Activated T-helper 17 cell treated with anti-CD3 and anti-CD28 coated beads, Interleukin-2, amount 50 U/mL, for 72 hours (primary cell): ENCODE measurements at regions not wholly inside any gene's neighbourhood (a gene's known extent, or its start where the extent isn't known, plus 50 kb on each side); places are given as distances from the start of the nearest gene placed in this dataset.

ENCODE experiments used
- ATAC-seq: fragments of 150-1000 bp; cut with Tn5 transposase; replicated peaks from 2 replicates; pipeline ENCODE4 v1.10.0; 2021; ENCODE audit warnings: mild to moderate bottlenecking, moderate library complexity
- H3K27ac Mint-ChIP-seq: one replicate; pipeline ENCODE4 v1.8.0; 2022; ENCODE audit warnings: mixed read lengths
- H3K27me3 Mint-ChIP-seq: one replicate; pipeline ENCODE4 v1.8.0; 2022; ENCODE audit warnings: mixed read lengths
- H3K36me3 Mint-ChIP-seq: one replicate; pipeline ENCODE4 v1.8.0; 2022; ENCODE audit warnings: low read depth, mild to moderate bottlenecking, mixed read lengths
- H3K4me1 Mint-ChIP-seq: one replicate; pipeline ENCODE4 v1.8.0; 2022; ENCODE audit warnings: mixed read lengths
- H3K4me3 Mint-ChIP-seq: one replicate; pipeline ENCODE4 v1.8.0; 2022; ENCODE audit warnings: mild to moderate bottlenecking, mixed read lengths
- H3K9me3 Mint-ChIP-seq: one replicate; pipeline ENCODE4 v1.8.0; 2022; ENCODE audit warnings: mixed read lengths

GRCh38 chr17:63305857-63306256 lies 140.2 kb downstream of the CYB561 start:
- no peak for ATAC-seq
- H3K27ac Mint-ChIP-seq: no peak overlapping the region
- no peaks in the 10 kb centered on the region for H3K4me1 Mint-ChIP-seq
- H3K27me3 Mint-ChIP-seq: no peaks in the 10 kb centered on the region
- H3K4me3 Mint-ChIP-seq: no peak overlapping the region
- no peaks in the 10 kb centered on the region for H3K36me3 Mint-ChIP-seq
- no peaks in the 10 kb centered on the region for H3K9me3 Mint-ChIP-seq

- Mint-ChIP-seq H3K4me1 (peaks cover 5% of the 10 kb centered on the region), H3K36me3 (no peaks in the 10 kb centered on the region), H3K27me3 (no peaks in the 10 kb centered on the region), H3K9me3 (no peaks in the 10 kb centered on the region), H3K4me3 (no peak overlapping the region), H3K27ac (no peak overlapping the region)
- no peak for ATAC-seq
Measured at GRCh38 chr17:63306855-63307254, 139.3 kb downstream of the CYB561 start.

DNA sequence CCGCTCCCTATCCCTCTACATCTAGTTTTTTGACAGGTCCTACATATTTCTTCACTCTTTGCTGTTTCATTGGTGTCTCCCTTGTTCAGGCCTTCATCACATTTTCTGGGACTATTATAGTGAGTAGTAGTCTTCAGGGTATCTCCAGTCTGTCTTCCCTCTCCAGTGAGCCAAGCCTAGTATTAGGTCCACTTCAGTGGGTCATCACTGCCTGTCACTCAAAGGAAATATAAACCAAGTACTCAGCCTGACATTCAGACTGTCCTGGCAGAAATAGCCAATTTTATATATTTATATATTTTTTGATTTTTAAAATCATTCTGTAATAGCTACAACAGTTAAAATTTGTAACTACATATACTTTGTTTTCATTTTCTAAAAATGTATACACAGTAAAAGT lies 137.8 kb downstream of the CYB561 start:
- no peaks in the 10 kb centered on the region for H3K27me3 Mint-ChIP-seq
- peaks cover 5% of the 10 kb centered on the region for H3K4me1 Mint-ChIP-seq
- no peak for ATAC-seq
- no peak overlapping the region for H3K27ac Mint-ChIP-seq
- H3K4me3 Mint-ChIP-seq: no peak overlapping the region
- H3K9me3 Mint-ChIP-seq: no peaks in the 10 kb centered on the region
- no peaks in the 10 kb centered on the region for H3K36me3 Mint-ChIP-seq

GRCh38 chr17:63309021-63309420 lies 137.1 kb downstream of the CYB561 start:
- Mint-ChIP-seq H3K4me1 (peaks cover 5% of the 10 kb centered on the region), H3K27ac (no peak overlapping the region), H3K4me3 (no peak overlapping the region), H3K9me3 (no peaks in the 10 kb centered on the region), H3K27me3 (no peaks in the 10 kb centered on the region), H3K36me3 (no peaks in the 10 kb centered on the region)
- ATAC-seq: no peak

- Mint-ChIP-seq H3K4me1 (peaks cover 10% of the 10 kb centered on the region), H3K4me3 (no peak overlapping the region), H3K27ac (no peak overlapping the region), H3K36me3 (peaks cover 12% of the 10 kb centered on the region), H3K9me3 (no peaks in the 10 kb centered on the region), H3K27me3 (no peaks in the 10 kb centered on the region)
- peak; percentile 52 for ATAC-seq
Measured at GRCh38 chr17:63311416-63311937, 134.6 kb downstream of the CYB561 start.

- Mint-ChIP-seq H3K27me3 (no peaks in the 10 kb centered on the region), H3K4me1 (peaks cover 10% of the 10 kb centered on the region), H3K36me3 (peaks cover 38% of the 10 kb centered on the region), H3K4me3 (no peak overlapping the region), H3K27ac (no peak overlapping the region), H3K9me3 (no peaks in the 10 kb centered on the region)
- no peak for ATAC-seq
Measured at GRCh38 chr17:63314761-63315160, 131.3 kb downstream of the CYB561 start.

DNA sequence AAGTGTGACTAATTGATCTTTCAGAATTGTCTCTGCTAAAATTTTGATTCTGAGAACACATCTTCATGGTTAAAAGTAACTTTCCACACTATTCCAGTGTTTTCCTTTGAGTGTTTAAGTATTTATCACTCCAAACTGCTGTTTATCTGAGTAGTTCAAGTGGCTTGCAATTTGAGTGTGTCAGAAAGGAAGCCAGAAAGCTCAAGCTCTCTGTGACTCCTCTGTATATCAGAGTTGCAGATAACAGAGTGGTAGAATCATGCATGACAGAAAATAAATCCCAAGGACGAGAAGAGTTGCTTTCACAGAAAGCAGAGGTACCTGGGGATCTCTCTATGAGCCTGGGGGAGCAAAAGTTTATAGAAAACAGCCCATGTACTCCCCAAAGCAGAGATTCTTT lies 130.0 kb downstream of the CYB561 start:
- no peaks in the 10 kb centered on the region for H3K27me3 Mint-ChIP-seq
- H3K4me1 Mint-ChIP-seq: peaks cover 10% of the 10 kb centered on the region

DNA sequence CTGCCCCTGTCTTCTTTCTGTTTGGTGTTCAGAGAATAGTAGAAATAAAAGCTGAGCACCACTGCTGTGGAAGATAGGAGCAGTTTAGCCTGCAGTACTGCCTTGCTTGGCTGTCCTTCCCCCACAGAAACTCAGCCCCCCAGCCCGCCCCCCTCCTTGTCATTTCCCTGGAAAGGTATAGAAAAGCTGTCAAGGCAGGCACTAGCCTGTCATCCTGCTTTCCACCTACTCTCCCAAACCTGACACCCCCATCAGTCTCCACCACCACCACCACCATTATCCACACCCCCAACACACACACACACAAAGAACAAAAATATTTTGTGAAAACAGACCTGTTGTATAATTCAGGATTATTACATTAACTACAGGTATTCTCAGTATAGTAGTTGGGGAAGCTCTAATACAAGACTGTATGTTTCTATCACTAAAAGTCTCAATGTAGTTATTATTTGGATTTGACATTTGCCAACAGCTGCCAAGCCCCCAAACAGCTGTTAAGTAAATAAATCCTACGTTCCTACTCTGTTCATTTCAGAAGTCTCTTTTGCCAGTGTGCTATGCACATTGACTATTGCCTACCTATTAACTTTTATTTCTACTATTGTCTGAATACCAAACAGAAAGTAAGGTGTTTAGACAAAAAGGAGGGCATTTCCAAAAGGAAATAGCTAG lies 128.8 kb downstream of the CYB561 start:
- Mint-ChIP-seq H3K9me3 (no peaks in the 10 kb centered on the region), H3K27me3 (no peaks in the 10 kb centered on the region), H3K4me1 (peaks cover 5% of the 10 kb centered on the region), H3K4me3 (no peak overlapping the region), H3K27ac (no peak overlapping the region), H3K36me3 (peaks cover 63% of the 10 kb centered on the region)
- ATAC-seq: no peak

More for the DNA sequence above, 130.0 kb downstream of the CYB561 start:
- Mint-ChIP-seq H3K9me3 (no peaks in the 10 kb centered on the region), H3K27ac (no peak overlapping the region), H3K36me3 (peaks cover 51% of the 10 kb centered on the region), H3K4me3 (no peak overlapping the region)
- ATAC-seq: no peak

DNA sequence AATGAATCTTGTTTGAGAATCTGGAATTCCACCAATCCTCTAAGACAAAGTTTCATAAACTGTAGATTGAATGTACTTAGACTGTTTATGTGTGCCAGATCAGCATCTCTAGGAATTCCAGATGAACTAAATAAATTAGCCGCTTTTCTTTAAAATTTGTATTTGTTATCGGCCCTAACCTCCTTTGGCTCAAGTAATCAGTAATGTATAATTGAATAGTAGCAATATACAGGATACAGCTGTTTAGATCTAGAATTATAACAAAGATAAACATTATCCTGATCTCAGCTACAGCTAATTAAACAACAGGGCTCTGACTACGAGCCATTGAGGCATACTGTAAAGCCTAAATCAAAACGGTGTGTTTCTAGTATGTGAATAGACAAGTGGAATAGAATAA lies 120.3 kb downstream of the CYB561 start:
- Mint-ChIP-seq H3K27me3 (no peaks in the 10 kb centered on the region), H3K27ac (no peak overlapping the region), H3K4me3 (no peak overlapping the region), H3K4me1 (no peaks in the 10 kb centered on the region), H3K36me3 (peaks cover 38% of the 10 kb centered on the region), H3K9me3 (no peaks in the 10 kb centered on the region)
- ATAC-seq: no peak

- peaks cover 21% of the 10 kb centered on the region for H3K36me3 Mint-ChIP-seq
- no peaks in the 10 kb centered on the region for H3K27me3 Mint-ChIP-seq
- ATAC-seq: no peak
- no peak overlapping the region for H3K4me3 Mint-ChIP-seq
- no peak overlapping the region for H3K27ac Mint-ChIP-seq
- no peaks in the 10 kb centered on the region for H3K9me3 Mint-ChIP-seq
- H3K4me1 Mint-ChIP-seq: no peaks in the 10 kb centered on the region
Measured at GRCh38 chr17:63329876-63330275, 116.2 kb downstream of the CYB561 start.

DNA sequence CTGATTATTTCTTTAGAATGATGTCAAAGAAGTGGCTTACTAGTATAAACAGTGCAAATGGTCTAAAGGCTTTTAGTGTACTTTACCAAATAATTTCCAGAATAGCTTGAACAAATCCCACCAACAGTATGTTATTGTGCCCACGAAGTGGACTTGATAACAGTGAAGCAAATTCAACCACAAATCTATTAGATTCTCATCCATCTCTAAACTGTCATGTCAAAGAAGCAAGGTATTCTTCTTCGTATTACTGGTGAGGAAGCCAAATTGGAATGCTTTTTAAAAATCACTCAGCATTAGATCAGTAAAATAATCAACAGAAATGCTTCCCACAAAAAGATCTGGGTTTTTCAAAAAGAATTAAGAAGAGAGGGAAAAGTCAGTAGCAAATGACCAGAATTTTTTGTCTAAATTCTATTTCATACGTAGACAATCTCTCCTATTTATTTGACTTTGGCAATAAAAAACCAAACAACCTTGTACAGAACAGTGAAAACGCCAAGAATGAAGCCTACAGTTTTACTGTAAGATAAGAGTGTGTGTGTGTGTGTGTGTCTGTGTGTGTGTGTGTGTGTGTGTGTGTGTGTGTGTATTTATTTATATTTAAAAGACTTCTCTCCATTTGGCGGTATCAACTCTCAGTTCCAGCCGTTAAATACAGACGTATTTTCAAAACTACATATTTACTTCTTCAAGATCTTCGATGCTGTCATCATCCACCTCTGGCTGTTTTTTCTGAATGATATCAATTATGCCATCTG lies 114.6 kb downstream of the CYB561 start:
- ATAC-seq: no peak
- Mint-ChIP-seq H3K27ac (no peak overlapping the region), H3K9me3 (no peaks in the 10 kb centered on the region), H3K4me3 (no peak overlapping the region), H3K4me1 (no peaks in the 10 kb centered on the region), H3K36me3 (peaks cover 15% of the 10 kb centered on the region), H3K27me3 (no peaks in the 10 kb centered on the region)

DNA sequence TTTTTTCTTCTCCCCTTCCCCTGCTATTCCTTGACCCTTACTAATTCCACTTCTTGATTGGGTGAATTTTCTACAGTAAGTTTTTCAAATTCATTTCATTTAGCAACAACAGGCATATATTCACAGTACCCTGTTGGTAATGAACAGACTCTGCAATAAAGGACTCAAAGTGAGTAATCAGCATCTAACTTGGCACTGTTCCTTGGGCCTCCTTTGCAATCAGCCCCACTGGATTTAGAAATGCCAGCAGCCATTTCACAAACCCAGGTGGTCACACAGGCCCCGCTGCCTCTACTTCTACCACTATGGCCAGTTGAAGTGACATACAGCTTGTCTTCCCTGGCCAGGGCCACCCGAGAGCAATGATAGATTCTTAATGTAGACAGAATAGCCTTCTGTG lies 113.8 kb downstream of the CYB561 start:
- peaks cover 10% of the 10 kb centered on the region for H3K36me3 Mint-ChIP-seq
- H3K4me3 Mint-ChIP-seq: no peak overlapping the region

DNA sequence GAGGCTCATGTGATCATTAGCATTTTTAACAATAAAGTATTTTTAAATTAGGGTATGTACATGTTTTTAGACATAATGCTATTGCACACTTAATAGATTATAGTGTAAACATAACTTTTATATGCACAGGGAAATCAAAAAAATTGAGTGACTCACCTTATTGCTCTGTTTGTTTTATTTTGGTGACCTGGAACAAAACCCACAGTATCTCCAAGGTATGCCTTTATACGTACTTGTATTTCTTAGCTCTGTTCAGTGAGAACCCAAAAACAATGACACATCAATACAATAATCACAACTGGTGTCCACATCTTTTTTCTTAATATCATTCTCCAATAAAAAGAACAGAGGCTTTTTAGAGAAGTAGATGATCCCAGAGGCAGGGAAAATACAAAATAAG lies 112.2 kb downstream of the CYB561 start:
- no peaks in the 10 kb centered on the region for H3K9me3 Mint-ChIP-seq
- peaks cover 10% of the 10 kb centered on the region for H3K36me3 Mint-ChIP-seq
- no peak overlapping the region for H3K4me3 Mint-ChIP-seq
- H3K27me3 Mint-ChIP-seq: no peaks in the 10 kb centered on the region
- H3K27ac Mint-ChIP-seq: no peak overlapping the region
- ATAC-seq: no peak
- no peaks in the 10 kb centered on the region for H3K4me1 Mint-ChIP-seq

More for the DNA sequence above, 113.8 kb downstream of the CYB561 start:
- Mint-ChIP-seq H3K9me3 (no peaks in the 10 kb centered on the region), H3K27ac (no peak overlapping the region), H3K4me1 (no peaks in the 10 kb centered on the region), H3K27me3 (no peaks in the 10 kb centered on the region)
- no peak for ATAC-seq

GRCh38 chr17:63335831-63336230 lies 110.3 kb downstream of the CYB561 start:
- Mint-ChIP-seq H3K36me3 (peaks cover 10% of the 10 kb centered on the region), H3K9me3 (no peaks in the 10 kb centered on the region), H3K27ac (no peak overlapping the region), H3K4me3 (no peak overlapping the region), H3K27me3 (no peaks in the 10 kb centered on the region), H3K4me1 (no peaks in the 10 kb centered on the region)
- ATAC-seq: no peak

GRCh38 chr17:63337579-63337978 lies 108.5 kb downstream of the CYB561 start:
- peaks cover 14% of the 10 kb centered on the region for H3K36me3 Mint-ChIP-seq
- H3K4me1 Mint-ChIP-seq: no peaks in the 10 kb centered on the region

More at GRCh38 chr17:63337579-63337978, 108.5 kb downstream of the CYB561 start:
- Mint-ChIP-seq H3K27me3 (no peaks in the 10 kb centered on the region), H3K9me3 (no peaks in the 10 kb centered on the region), H3K4me3 (no peak overlapping the region), H3K27ac (no peak overlapping the region)
- no peak for ATAC-seq
